Heart right ventricle (tissue), 16 donors: ENCODE measurements at regions not wholly inside any gene's neighbourhood (a gene's known extent, or its start where the extent isn't known, plus 50 kb on each side); places are given as distances from the start of the nearest gene placed in this dataset.

Experiments used
- ATAC-seq, 8 donors: fragments of 200-7000 bp; cut with Tn5 transposase; one replicate each; pipeline ENCODE4 v1.9.1; 2020; ENCODE audit warnings: mild to moderate bottlenecking in 8 of 8, moderate library complexity in 8 of 8, moderate number of reproducible peaks in 1 of 8
- DNase-seq, 2 donors: peaks; one replicate each; pipeline ENCODE4 v3.0.0-alpha.2; 2020
- H3K27ac ChIP-seq, 10 donors: fragments of 200-600 bp; sonication (generic) in 2 of 10; one replicate each; pipeline versions ENCODE4 v1.5.0 to v1.8.0; 2020 to 2022; ENCODE audit warnings: mild to moderate bottlenecking in 3 of 10
- H3K27me3 ChIP-seq, 7 donors: fragments of 200-600 bp; one replicate each; pipeline ENCODE4 v1.8.0; 2021 to 2022; ENCODE audit warnings: mild to moderate bottlenecking in 2 of 7
- H3K36me3 ChIP-seq, 9 donors: fragments of 200-600 bp; sonication (generic) in 1 of 9; one replicate each; pipeline versions ENCODE4 v1.5.0 to v1.8.0; 2020 to 2022; ENCODE audit warnings: mild to moderate bottlenecking in 2 of 9
- H3K4me1 ChIP-seq, 9 donors: fragments of 200-600 bp; sonication (generic) in 1 of 9; one replicate each; pipeline versions ENCODE4 v1.5.0 to v1.8.0; 2020 to 2022; ENCODE audit warnings: mild to moderate bottlenecking in 4 of 9
- H3K4me3 ChIP-seq, 10 donors: fragments of 200-600 bp; sonication (generic) in 2 of 10; one replicate each; pipeline versions ENCODE4 v1.5.0 to v1.8.0; 2020 to 2022; ENCODE audit warnings: mild to moderate bottlenecking in 7 of 10, moderate library complexity in 2 of 10
- H3K9me3 ChIP-seq, 11 donors: fragments of 200-600 bp in 10 of 11; sonication (generic) in 2 of 11; one replicate each; pipeline versions ENCODE4 v1.5.0 to v1.8.0; 2013 to 2022; ENCODE audit warnings: mild to moderate bottlenecking in 2 of 11, control low read depth in 1 of 11, moderate library complexity in 1 of 11
- CTCF ChIP-seq, 9 donors: fragments of 200-600 bp; sonication (generic) in 2 of 9; IDR thresholded peaks; one replicate each; pipeline versions ENCODE4 v1.5.0 to v1.8.0; 2021 to 2022; ENCODE audit warnings: antibody characterized with exemption in 9 of 9, mild to moderate bottlenecking in 5 of 9, moderate library complexity in 1 of 9
- WGBS, 2 donors: extraction: QIAGEN DNeasy Blood & Tissue Kit; methylation state at CpG; one replicate each; pipeline ENCODE4 v1.1.7; 2013; ENCODE audit warnings: inconsistent platforms in 1 of 2; 5-methylcytosine and 5-hydroxymethylcytosine counted together
- intact Hi-C, 10 donors: fragments of 100-400 bp; cut with DNase I; formaldehyde crosslinking; loops; one replicate each; pipeline versions ENCODE4 v1.11.1 to v1.14.2; 2022
- donor health status: Arrhythmogenic right ventricular cardiomyopathy.
- donor health status: ischemic (EF 13 %, LVEDD 7.1; RV severe dilation, severe dysfunction).
- donor health status: healthy with polysubstance abuse.
- donor health status: DM: no; HTN: yes; CAD: no.
- donor health status: DM: no; HTN: no; CAD: no.
- donor health status: ischemic (EF 25% LVEDD 6.9; RV normal size, moderate dysfunction).
- donor health status: ischemic (EF 25% LVEDD 5.7; RV mildly dilated, moderate dysfunction).
- donor health status: healthy.
- donor health status: DM: yes; HTN: yes; CAD: no.
- donor health status: Ischemic cardiomyopathy.
- donor health status: ischemic (EF 35%, LVEDD 5.7; RV mildly dilated, moderate dysfunction).
- donor health status: nonischemic (EF 11% LVEDD 7.7; RV severe dilation, severe dysfunction).
- donor health status: DM: yes; HTN: yes; CAD: no.
- donor health status: PGD.
- donor health status: ischemic (EF 29% LVEDD 5.4; RV normal size, mild dysfunction).
- donor health status: nonischemic (EF 23%, LVEDD 6.1; RV moderate dilation, normal function).

GRCh38 chr20:55805138-55805537 is 200.2 kb downstream of the CBLN4 start:
- no peak overlapping the region for H3K4me3 ChIP-seq
- peaks cover 0 to 8% (median 0%) of the 10 kb centered on the region in 11 donors for H3K9me3 ChIP-seq
- no peaks in the 10 kb centered on the region for H3K4me1 ChIP-seq
- H3K27ac ChIP-seq, result no peak overlapping the region
- H3K27me3 ChIP-seq, result no peaks in the 10 kb centered on the region
- no peak for DNase-seq
- no peak for TF ChIP-seq CTCF (IDR thresholded peaks at IDR 0.05)
- 62 to 71% methylated on average over 2 of the region's 2 CpGs for WGBS, 2 donors
- no peak for ATAC-seq
- no peaks in the 10 kb centered on the region for H3K36me3 ChIP-seq
- intact Hi-C loops, result no loop called here

GRCh38 chr20:55800552-55801245 is 204.6 kb downstream of the CBLN4 start:
- H3K9me3 ChIP-seq, result no peaks in the 10 kb centered on the region
- TF ChIP-seq CTCF (IDR thresholded peaks at IDR 0.05), result no peak
- intact Hi-C loops, result no loop called here
- no peak for ATAC-seq
- no peak overlapping the region for H3K27ac ChIP-seq
- no peak for DNase-seq
- H3K4me1 ChIP-seq, result no peaks in the 10 kb centered on the region
- no peaks in the 10 kb centered on the region for H3K27me3 ChIP-seq
- H3K36me3 ChIP-seq, result no peaks in the 10 kb centered on the region
- WGBS, 2 donors, result 79 to 84% methylated on average over 3 of the region's 3 CpGs
- H3K4me3 ChIP-seq, result no peak overlapping the region

GRCh38 chr20:55793986-55794385 is 211.3 kb downstream of the CBLN4 start:
- ATAC-seq (no peak), DNase-seq (no peak)
- WGBS, 2 donors, result 80 to 83% methylated on average over 3 of the region's 3 CpGs
- Histone ChIP-seq H3K27me3 (no peaks in the 10 kb centered on the region), H3K9me3 (peaks cover 0 to 5% (median 0%) of the 10 kb centered on the region in 11 donors), H3K27ac (no peak overlapping the region), H3K4me3 (no peak overlapping the region), H3K4me1 (no peaks in the 10 kb centered on the region), H3K36me3 (no peaks in the 10 kb centered on the region)
- no peak for TF ChIP-seq CTCF (IDR thresholded peaks at IDR 0.05)
- intact Hi-C loops, result no loop called here

DNA sequence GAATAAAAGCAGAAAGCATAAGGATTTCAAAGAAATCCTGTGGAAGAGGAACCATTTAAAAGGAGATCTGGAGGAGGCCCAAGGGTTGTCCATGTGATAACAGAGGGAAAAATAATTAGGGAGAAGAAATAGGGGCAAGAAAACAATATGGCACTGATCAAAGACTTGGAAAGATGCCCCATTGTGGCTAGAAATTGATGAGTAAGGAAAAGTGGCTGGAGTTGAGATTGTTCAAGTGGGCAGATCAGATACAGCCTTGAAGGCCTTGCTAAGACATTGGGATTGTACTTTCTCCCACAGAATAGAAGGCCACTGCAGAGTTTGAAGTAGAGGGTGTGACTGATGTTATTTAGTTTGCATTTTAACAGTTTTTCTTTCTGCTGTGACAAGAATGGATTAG is 213.3 kb downstream of the CBLN4 start:
- DNase-seq (no peak), ATAC-seq (no peak)
- H3K27ac ChIP-seq, result no peak overlapping the region
- intact Hi-C loops, result no loop called here
- H3K4me3 ChIP-seq, result no peak overlapping the region
- H3K36me3 ChIP-seq, result no peaks in the 10 kb centered on the region
- H3K27me3 ChIP-seq, result no peaks in the 10 kb centered on the region
- no peaks in the 10 kb centered on the region for H3K4me1 ChIP-seq
- TF ChIP-seq CTCF (IDR thresholded peaks at IDR 0.05), result no peak
- H3K9me3 ChIP-seq, result peaks cover 0 to 5% (median 0%) of the 10 kb centered on the region in 11 donors
